ENCODE measurements at regions not wholly inside any gene's neighbourhood (a gene's known extent, or its start where the extent isn't known, plus 50 kb on each side); places are given as distances from the start of the nearest gene placed in this dataset.

- no TSS peak for BruUV-seq (replicated peaks)
- TF ChIP-seq, protein P1, sequence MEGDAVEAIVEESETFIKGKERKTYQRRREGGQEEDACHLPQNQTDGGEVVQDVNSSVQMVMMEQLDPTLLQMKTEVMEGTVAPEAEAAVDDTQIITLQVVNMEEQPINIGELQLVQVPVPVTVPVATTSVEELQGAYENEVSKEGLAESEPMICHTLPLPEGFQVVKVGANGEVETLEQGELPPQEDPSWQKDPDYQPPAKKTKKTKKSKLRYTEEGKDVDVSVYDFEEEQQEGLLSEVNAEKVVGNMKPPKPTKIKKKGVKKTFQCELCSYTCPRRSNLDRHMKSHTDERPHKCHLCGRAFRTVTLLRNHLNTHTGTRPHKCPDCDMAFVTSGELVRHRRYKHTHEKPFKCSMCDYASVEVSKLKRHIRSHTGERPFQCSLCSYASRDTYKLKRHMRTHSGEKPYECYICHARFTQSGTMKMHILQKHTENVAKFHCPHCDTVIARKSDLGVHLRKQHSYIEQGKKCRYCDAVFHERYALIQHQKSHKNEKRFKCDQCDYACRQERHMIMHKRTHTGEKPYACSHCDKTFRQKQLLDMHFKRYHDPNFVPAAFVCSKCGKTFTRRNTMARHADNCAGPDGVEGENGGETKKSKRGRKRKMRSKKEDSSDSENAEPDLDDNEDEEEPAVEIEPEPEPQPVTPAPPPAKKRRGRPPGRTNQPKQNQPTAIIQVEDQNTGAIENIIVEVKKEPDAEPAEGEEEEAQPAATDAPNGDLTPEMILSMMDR (conservative IDR thresholded peaks at IDR 0.05): no peak
- TF ChIP-seq EZH2 (IDR thresholded peaks at IDR 0.05; ENCODE audit: low read depth): no peak
- no peaks in the 10 kb centered on the region for H3K79me2 ChIP-seq (ENCODE audit: low read depth)
- H3K4me3 ChIP-seq: no peak overlapping the region
- intact Hi-C loops (cut with micrococcal nuclease; ENCODE audit: unreplicated experiment): loop anchor here (5.0 kb wide), 1 partner anchor 48 kb away; no protein-coding TSS in a partner anchor
- H3F3A ChIP-seq (ENCODE audit: insufficient read depth, low read depth): no peaks in the 10 kb centered on the region
- no peaks in the 10 kb centered on the region for H3K9me3 ChIP-seq (ENCODE audit: insufficient read depth, low read depth)
- no peak overlapping the region for H3K4me2 ChIP-seq
- no peaks in the 10 kb centered on the region for H3K27me3 ChIP-seq (ENCODE audit: insufficient read depth, low read depth)
- H3K4me1 ChIP-seq (replicated peaks; ENCODE audit: insufficient read depth): peaks cover 20% of the 10 kb centered on the region
- DNase-seq: no peak
- H2AFZ ChIP-seq: no peak overlapping the region
- no peaks in the 10 kb centered on the region for H4K20me1 ChIP-seq (ENCODE audit: insufficient read depth)
- no peaks in the 10 kb centered on the region for H3K36me3 ChIP-seq (ENCODE audit: low read depth)
- H3K9me2 ChIP-seq (ENCODE audit: insufficient read depth): no peaks in the 10 kb centered on the region
- H3K27ac ChIP-seq: no peak overlapping the region
- POLR2A ChIA-PET (ENCODE audit: unreplicated experiment): no interaction called here
- CTCF ChIA-PET: no interaction called here
Measured at GRCh38 chr16:14004729-14005315, 66.3 kb upstream of the MRTFB start.

- POLR2A ChIA-PET (ENCODE audit: unreplicated experiment): no interaction called here
- Histone ChIP-seq H3K79me2 (ENCODE audit: low read depth) (no peaks in the 10 kb centered on the region), H4K20me1 (ENCODE audit: insufficient read depth) (no peaks in the 10 kb centered on the region), H3K4me1 (replicated peaks; ENCODE audit: insufficient read depth) (peaks cover 20% of the 10 kb centered on the region), H3K4me3 (no peak overlapping the region), H3K27me3 (ENCODE audit: insufficient read depth, low read depth) (no peaks in the 10 kb centered on the region), H3K36me3 (ENCODE audit: low read depth) (no peaks in the 10 kb centered on the region), H3K9me3 (ENCODE audit: insufficient read depth, low read depth) (no peaks in the 10 kb centered on the region), H3K27ac (no peak overlapping the region), H3F3A (ENCODE audit: insufficient read depth, low read depth) (no peaks in the 10 kb centered on the region), H2AFZ (no peak overlapping the region), H3K9me2 (ENCODE audit: insufficient read depth) (no peaks in the 10 kb centered on the region), H3K4me2 (no peak overlapping the region)
- intact Hi-C loops (cut with micrococcal nuclease; ENCODE audit: unreplicated experiment): loop anchor here (5.0 kb wide), 1 partner anchor 48 kb away; no protein-coding TSS in a partner anchor
- DNase-seq: no peak
- CTCF ChIA-PET: no interaction called here
- TF ChIP-seq, protein P1 (conservative IDR thresholded peaks at IDR 0.05): no peak
- TF ChIP-seq EZH2 (IDR thresholded peaks at IDR 0.05; ENCODE audit: low read depth): no peak
- no TSS peak for BruUV-seq (replicated peaks)
Measured at GRCh38 chr16:14005335-14005734, 65.8 kb upstream of the MRTFB start.

DNA sequence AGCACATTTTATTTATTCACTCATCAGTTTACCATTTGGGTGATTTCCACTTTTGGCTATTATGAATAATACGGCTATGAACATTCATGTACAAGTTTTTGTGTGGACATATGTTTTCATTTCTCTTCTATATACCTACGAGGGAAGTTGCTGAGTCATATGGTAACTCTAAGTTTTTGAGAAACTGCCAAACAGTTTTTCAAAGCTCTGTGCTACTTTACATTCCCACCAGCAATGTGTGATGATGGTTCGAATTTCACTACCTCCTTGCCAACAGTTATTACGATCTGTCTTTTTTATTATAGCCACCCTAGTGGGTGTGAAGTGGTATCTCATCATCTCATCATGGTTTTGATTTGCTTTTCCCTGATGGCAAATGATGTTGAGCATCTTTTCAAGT, 63.7 kb upstream of the MRTFB start:
- POLR2A ChIA-PET (ENCODE audit: unreplicated experiment): no interaction called here
- intact Hi-C loops (cut with micrococcal nuclease; ENCODE audit: unreplicated experiment): loop anchor here (5.0 kb wide), 1 partner anchor 50 kb away; no protein-coding TSS in a partner anchor

More for the DNA sequence above, 63.7 kb upstream of the MRTFB start:
- CTCF ChIA-PET: no interaction called here
- TF ChIP-seq, protein P1 (conservative IDR thresholded peaks at IDR 0.05): no peak
- TF ChIP-seq EZH2 (IDR thresholded peaks at IDR 0.05; ENCODE audit: low read depth): no peak
- no peaks in the 10 kb centered on the region for H3K79me2 ChIP-seq (ENCODE audit: low read depth)
- no peaks in the 10 kb centered on the region for H3K27me3 ChIP-seq (ENCODE audit: insufficient read depth, low read depth)
- H3F3A ChIP-seq (ENCODE audit: insufficient read depth, low read depth): peaks cover 7% of the 10 kb centered on the region
- H3K4me3 ChIP-seq: no peak overlapping the region
- no peak for DNase-seq
- no peaks in the 10 kb centered on the region for H3K9me3 ChIP-seq (ENCODE audit: insufficient read depth, low read depth)
- BruUV-seq (replicated peaks): no TSS peak
- peaks cover 23% of the 10 kb centered on the region for H3K4me1 ChIP-seq (replicated peaks; ENCODE audit: insufficient read depth)
- H4K20me1 ChIP-seq (ENCODE audit: insufficient read depth): no peaks in the 10 kb centered on the region
- no peak overlapping the region; the same call in 1 of the 2 replicates for H2AFZ ChIP-seq
- no peak overlapping the region for H3K27ac ChIP-seq
- H3K36me3 ChIP-seq (ENCODE audit: low read depth): no peaks in the 10 kb centered on the region
- no peaks in the 10 kb centered on the region for H3K9me2 ChIP-seq (ENCODE audit: insufficient read depth)
- no peak overlapping the region for H3K4me2 ChIP-seq
